Fibroblast of lung (primary cell): ENCODE measurements at regions not wholly inside any gene's neighbourhood (a gene's known extent, or its start where the extent isn't known, plus 50 kb on each side); places are given as distances from the start of the nearest gene placed in this dataset.

ENCODE experiments used
- EZH2 ChIP-seq: IDR thresholded peaks from 2 replicates; pipeline ENCODE4 v1.5.1; 2012; ENCODE audit warnings: low read length, control low read depth, mild to moderate bottlenecking; ENCODE audit errors: missing control alignments
- TF ChIP-seq, protein P1 (sequence below), 2 donors: IDR thresholded peaks in 1 of 2; conservative IDR thresholded peaks in 1 of 2; 1 replicate in 1 of 2; 2 replicates in 1 of 2; pipeline ENCODE4 v1.5.1; 2011 to 2012; ENCODE audit warnings: low read length in 2 of 2, control low read depth in 1 of 2, inconsistent platforms in 1 of 2, low read depth in 1 of 2, mild to moderate bottlenecking in 1 of 2

DNA sequence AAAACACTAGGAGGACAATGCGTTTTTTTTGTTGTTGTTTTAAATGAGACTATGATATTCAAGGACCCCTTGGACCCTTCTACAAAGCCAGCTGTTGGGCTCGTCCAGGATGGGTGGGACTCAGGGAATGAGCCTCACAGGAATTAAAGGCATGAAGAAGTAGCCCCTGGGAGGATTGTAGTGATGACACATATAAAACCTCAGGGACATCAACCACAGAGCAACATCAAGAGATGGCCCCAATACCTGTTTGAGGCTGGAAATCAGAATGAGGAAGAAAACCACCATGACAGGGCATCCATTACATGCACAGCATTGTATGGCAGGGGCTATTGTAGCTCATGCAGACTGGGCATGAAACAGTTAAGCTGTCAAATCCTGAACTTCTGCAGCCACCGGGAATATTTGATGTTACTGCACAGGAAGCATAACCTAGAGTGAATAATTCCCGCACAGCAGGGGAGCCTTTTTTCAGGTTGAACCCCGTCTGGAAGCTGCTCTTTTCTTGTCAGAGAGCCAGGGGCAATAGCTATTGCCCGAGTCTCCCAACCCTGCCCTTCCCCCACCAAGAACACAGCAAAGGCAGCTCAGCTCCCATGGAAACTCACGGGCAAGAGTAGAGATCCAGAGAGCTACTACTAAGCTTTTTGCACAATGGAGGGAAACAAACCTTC, 140.2 kb upstream of the FGGY start:
- TF ChIP-seq, protein P1, sequence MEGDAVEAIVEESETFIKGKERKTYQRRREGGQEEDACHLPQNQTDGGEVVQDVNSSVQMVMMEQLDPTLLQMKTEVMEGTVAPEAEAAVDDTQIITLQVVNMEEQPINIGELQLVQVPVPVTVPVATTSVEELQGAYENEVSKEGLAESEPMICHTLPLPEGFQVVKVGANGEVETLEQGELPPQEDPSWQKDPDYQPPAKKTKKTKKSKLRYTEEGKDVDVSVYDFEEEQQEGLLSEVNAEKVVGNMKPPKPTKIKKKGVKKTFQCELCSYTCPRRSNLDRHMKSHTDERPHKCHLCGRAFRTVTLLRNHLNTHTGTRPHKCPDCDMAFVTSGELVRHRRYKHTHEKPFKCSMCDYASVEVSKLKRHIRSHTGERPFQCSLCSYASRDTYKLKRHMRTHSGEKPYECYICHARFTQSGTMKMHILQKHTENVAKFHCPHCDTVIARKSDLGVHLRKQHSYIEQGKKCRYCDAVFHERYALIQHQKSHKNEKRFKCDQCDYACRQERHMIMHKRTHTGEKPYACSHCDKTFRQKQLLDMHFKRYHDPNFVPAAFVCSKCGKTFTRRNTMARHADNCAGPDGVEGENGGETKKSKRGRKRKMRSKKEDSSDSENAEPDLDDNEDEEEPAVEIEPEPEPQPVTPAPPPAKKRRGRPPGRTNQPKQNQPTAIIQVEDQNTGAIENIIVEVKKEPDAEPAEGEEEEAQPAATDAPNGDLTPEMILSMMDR (conservative IDR thresholded peaks at IDR 0.05 in 1 of 2, IDR thresholded peaks at IDR 0.05 in 1 of 2; ENCODE audit: low read depth in 1 of 2, low read length in 2 of 2): no peak
- TF ChIP-seq EZH2: no peak
